ENCODE measurements at regions not wholly inside any gene's neighbourhood (a gene's known extent, or its start where the extent isn't known, plus 50 kb on each side); places are given as distances from the start of the nearest gene placed in this dataset.

DNA sequence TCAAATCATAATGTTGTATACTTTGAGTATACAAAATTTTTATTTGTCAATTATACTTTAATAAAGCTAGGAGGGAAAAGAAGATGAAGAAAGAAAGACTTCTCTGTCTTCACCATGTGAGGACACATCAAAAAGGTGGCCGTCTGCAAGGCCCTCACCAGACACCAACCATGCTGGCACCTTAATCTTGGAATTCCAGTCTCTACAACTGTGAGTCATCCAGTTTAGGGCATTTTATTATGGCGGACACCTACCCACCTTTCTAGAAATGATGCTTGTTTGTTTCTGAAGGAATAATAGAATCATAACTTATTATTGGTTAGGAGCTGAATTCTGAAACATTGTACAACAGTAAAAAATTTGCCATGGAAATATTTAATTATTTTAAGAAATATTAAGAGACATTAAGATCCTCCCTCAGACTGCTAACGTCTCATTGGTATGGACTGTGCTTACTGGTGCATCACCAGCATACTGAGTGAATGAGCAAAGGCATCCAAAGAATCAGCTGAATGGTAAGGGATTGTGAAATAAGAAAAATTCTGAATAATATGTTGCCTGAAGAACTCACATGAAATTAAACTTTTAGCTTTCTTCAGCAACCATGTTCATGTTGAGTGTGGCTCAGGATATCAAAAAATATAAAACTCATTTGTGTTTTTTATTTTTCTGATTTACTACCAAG, 536.6 kb downstream of the HTR7 start:
- Mint-ChIP-seq H3K27me3 (ENCODE audit: low read depth, unreplicated experiment) (no peaks in the 10 kb centered on the region), H3K27ac (ENCODE audit: unreplicated experiment) (no peak overlapping the region), H3K36me3 (ENCODE audit: low read depth, unreplicated experiment) (no peaks in the 10 kb centered on the region), H3K4me3 (ENCODE audit: unreplicated experiment) (no peak overlapping the region), H3K9me3 (ENCODE audit: unreplicated experiment) (no peaks in the 10 kb centered on the region), H3K4me1 (ENCODE audit: low read depth, unreplicated experiment) (peaks cover 22% of the 10 kb centered on the region)
- no peaks in the 10 kb centered on the region for H3K36me3 ChIP-seq (ENCODE audit: insufficient read depth, low read length)
- no peaks in the 10 kb centered on the region for H3K9me3 ChIP-seq (ENCODE audit: insufficient read depth, low read depth, low read length)
- H3K27ac ChIP-seq (ENCODE audit: low read depth, low read length): no peak overlapping the region
- DNase-seq (ENCODE audit: low read depth) (peak; percentile 53), FAIRE-seq (no peak)
- no peaks in the 10 kb centered on the region for H4K20me1 ChIP-seq (ENCODE audit: insufficient read depth, low read length)
- peaks cover 15% of the 10 kb centered on the region for H3K4me1 ChIP-seq (ENCODE audit: insufficient read depth, low read length)
- no peak overlapping the region for H3K9ac ChIP-seq (ENCODE audit: low read length)
- H3K79me2 ChIP-seq (ENCODE audit: insufficient read depth, low read length): no peaks in the 10 kb centered on the region
- no peak overlapping the region for H3K4me2 ChIP-seq (ENCODE audit: low read length)
- no peaks in the 10 kb centered on the region for H3K27me3 ChIP-seq (ENCODE audit: insufficient read depth, low read length)
- no peak overlapping the region for H3K4me3 ChIP-seq (ENCODE audit: insufficient read depth, low read depth, low read length)
- TF ChIP-seq, protein P1, sequence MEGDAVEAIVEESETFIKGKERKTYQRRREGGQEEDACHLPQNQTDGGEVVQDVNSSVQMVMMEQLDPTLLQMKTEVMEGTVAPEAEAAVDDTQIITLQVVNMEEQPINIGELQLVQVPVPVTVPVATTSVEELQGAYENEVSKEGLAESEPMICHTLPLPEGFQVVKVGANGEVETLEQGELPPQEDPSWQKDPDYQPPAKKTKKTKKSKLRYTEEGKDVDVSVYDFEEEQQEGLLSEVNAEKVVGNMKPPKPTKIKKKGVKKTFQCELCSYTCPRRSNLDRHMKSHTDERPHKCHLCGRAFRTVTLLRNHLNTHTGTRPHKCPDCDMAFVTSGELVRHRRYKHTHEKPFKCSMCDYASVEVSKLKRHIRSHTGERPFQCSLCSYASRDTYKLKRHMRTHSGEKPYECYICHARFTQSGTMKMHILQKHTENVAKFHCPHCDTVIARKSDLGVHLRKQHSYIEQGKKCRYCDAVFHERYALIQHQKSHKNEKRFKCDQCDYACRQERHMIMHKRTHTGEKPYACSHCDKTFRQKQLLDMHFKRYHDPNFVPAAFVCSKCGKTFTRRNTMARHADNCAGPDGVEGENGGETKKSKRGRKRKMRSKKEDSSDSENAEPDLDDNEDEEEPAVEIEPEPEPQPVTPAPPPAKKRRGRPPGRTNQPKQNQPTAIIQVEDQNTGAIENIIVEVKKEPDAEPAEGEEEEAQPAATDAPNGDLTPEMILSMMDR (IDR thresholded peaks at IDR 0.05; ENCODE audit: insufficient read depth, low read depth, low read length): no peak
- TF ChIP-seq EZH2 (IDR thresholded peaks at IDR 0.05; ENCODE audit: insufficient read depth, low read length): no peak
- H2AFZ ChIP-seq (ENCODE audit: low read depth, low read length): no peak overlapping the region

DNA sequence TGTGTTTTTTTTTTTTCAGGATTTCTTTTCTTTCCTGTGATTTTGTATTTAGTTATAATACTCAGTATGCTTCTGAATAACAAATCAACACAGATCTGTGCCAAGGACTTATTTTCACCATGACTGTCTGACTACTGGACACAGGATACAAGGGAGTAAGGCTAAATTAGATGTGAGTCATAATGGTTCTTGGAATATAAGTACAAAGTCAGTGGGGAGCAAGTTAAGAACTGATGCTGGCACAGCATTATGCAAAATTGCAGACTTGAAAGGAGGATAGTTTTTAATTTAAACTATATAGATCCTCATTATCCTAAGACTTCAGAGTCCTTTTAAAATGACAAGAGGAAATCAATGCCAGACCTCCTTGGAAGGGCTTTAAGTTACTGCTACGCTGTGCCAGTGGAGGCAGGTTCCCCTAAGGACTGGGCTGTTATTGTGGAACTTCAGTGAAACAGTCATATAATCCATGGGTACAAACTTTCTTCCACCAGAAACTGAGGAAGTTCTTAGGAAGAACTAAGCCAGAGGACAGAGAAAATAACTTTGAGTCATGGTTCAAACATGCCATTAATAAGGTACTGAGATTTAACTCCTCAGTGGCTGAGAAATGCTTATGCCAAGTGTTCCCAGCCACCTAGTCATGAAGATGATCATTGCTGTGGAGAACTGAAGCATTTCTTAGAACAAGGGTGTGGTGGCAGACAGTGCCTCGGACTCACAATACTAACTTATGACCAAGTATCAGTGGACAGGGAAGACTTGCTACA, 531.2 kb downstream of the HTR7 start:
- DNase-seq (ENCODE audit: low read depth) (peak; percentile 78), FAIRE-seq (no peak)
- Mint-ChIP-seq H3K27me3 (ENCODE audit: low read depth, unreplicated experiment) (no peaks in the 10 kb centered on the region), H3K9me3 (ENCODE audit: unreplicated experiment) (no peaks in the 10 kb centered on the region), H3K4me1 (ENCODE audit: low read depth, unreplicated experiment) (peaks cover 13% of the 10 kb centered on the region), H3K36me3 (ENCODE audit: low read depth, unreplicated experiment) (no peaks in the 10 kb centered on the region), H3K27ac (ENCODE audit: unreplicated experiment) (peak overlapping the region; percentile 37), H3K4me3 (ENCODE audit: unreplicated experiment) (no peak overlapping the region)
- TF ChIP-seq EZH2 (IDR thresholded peaks at IDR 0.05; ENCODE audit: insufficient read depth, low read length): no peak
- TF ChIP-seq, protein P1 (IDR thresholded peaks at IDR 0.05; ENCODE audit: insufficient read depth, low read depth, low read length): no peak
- Histone ChIP-seq H4K20me1 (ENCODE audit: insufficient read depth, low read length) (no peaks in the 10 kb centered on the region), H3K4me1 (ENCODE audit: insufficient read depth, low read length) (peaks cover 13% of the 10 kb centered on the region), H3K4me2 (ENCODE audit: low read length) (peak overlapping the region; percentile 38), H3K27ac (ENCODE audit: low read depth, low read length) (peak overlapping the region; percentile 44), H3K9ac (ENCODE audit: low read length) (peak overlapping the region; percentile 17), H3K27me3 (ENCODE audit: insufficient read depth, low read length) (no peaks in the 10 kb centered on the region), H3K36me3 (ENCODE audit: insufficient read depth, low read length) (no peaks in the 10 kb centered on the region), H2AFZ (ENCODE audit: low read depth, low read length) (no peak overlapping the region), H3K9me3 (ENCODE audit: insufficient read depth, low read depth, low read length) (no peaks in the 10 kb centered on the region), H3K79me2 (ENCODE audit: insufficient read depth, low read length) (no peaks in the 10 kb centered on the region), H3K4me3 (ENCODE audit: insufficient read depth, low read depth, low read length) (no peak overlapping the region)

DNA sequence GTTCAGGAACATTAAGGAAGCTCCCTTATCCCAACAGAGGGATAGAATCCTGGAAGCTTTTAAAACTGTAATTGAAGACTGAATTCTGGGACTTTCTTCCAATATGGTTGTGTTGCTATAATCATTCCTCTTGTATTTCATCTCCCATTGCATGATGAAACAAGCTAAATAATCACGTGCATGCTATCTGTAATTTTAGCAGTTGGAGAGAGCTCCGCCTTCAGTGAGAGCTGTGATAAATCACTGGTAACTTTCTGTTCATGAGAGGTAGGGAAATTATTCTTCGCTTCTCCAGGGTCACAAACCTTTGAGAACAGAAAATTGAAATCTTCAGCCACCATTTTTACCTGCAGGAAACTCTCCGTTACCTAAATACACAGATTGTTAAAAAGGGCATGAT, 530.2 kb downstream of the HTR7 start:
- FAIRE-seq: no peak
- TF ChIP-seq, protein P1 (IDR thresholded peaks at IDR 0.05; ENCODE audit: insufficient read depth, low read depth, low read length): no peak
- no peak for TF ChIP-seq EZH2 (IDR thresholded peaks at IDR 0.05; ENCODE audit: insufficient read depth, low read length)
- H2AFZ ChIP-seq (ENCODE audit: low read depth, low read length): no peak overlapping the region

More for the DNA sequence above, 530.2 kb downstream of the HTR7 start:
- Mint-ChIP-seq H3K36me3 (ENCODE audit: low read depth, unreplicated experiment) (no peaks in the 10 kb centered on the region), H3K27ac (ENCODE audit: unreplicated experiment) (no peak overlapping the region), H3K9me3 (ENCODE audit: unreplicated experiment) (no peaks in the 10 kb centered on the region), H3K27me3 (ENCODE audit: low read depth, unreplicated experiment) (no peaks in the 10 kb centered on the region), H3K4me1 (ENCODE audit: low read depth, unreplicated experiment) (peaks cover 13% of the 10 kb centered on the region), H3K4me3 (ENCODE audit: unreplicated experiment) (no peak overlapping the region)
- no peak for DNase-seq (ENCODE audit: low read depth)
- Histone ChIP-seq H3K9ac (ENCODE audit: low read length) (no peak overlapping the region), H3K4me3 (ENCODE audit: insufficient read depth, low read depth, low read length) (no peak overlapping the region), H3K9me3 (ENCODE audit: insufficient read depth, low read depth, low read length) (no peaks in the 10 kb centered on the region), H3K27ac (ENCODE audit: low read depth, low read length) (no peak overlapping the region), H3K36me3 (ENCODE audit: insufficient read depth, low read length) (no peaks in the 10 kb centered on the region), H3K4me2 (ENCODE audit: low read length) (no peak overlapping the region), H4K20me1 (ENCODE audit: insufficient read depth, low read length) (no peaks in the 10 kb centered on the region), H3K4me1 (ENCODE audit: insufficient read depth, low read length) (peaks cover 13% of the 10 kb centered on the region), H3K79me2 (ENCODE audit: insufficient read depth, low read length) (no peaks in the 10 kb centered on the region), H3K27me3 (ENCODE audit: insufficient read depth, low read length) (no peaks in the 10 kb centered on the region)
